B cell (primary cell): ENCODE measurements at regions not wholly inside any gene's neighbourhood (a gene's known extent, or its start where the extent isn't known, plus 50 kb on each side); places are given as distances from the start of the nearest gene placed in this dataset.

Experiments used
- ATAC-seq: fragments of 200-7000 bp; cut with Tn5 transposase; one replicate; pipeline ENCODE4 v1.10.0; 2021; ENCODE audit warnings: low read depth, mild to moderate bottlenecking, moderate number of reproducible peaks, moderate library complexity
- CTCF ChIA-PET: fragments of 350-600 bp; sonication (Branson Sonifier 250); formaldehyde crosslinking; loops from one replicate; lab custom pipeline; 2021; ENCODE audit warnings: antibody characterized with exemption, inconsistent platforms; lab: Charles Lee
- POLR2A ChIA-PET: fragments of 350-600 bp; sonication (Branson Sonifier 250); formaldehyde crosslinking; loops from one replicate; lab custom pipeline; 2021; ENCODE audit warnings: antibody characterized with exemption; lab: Charles Lee
- DNase-seq: peaks from one replicate; pipeline ENCODE4 v3.0.0; 2013
- H2AFZ ChIP-seq: 2 replicates; pipeline ENCODE4 v1.6.1; 2012; ENCODE audit warnings: mild to moderate bottlenecking, low read depth, low read length; ENCODE audit not compliant: insufficient read depth, poor library complexity, severe bottlenecking
- H3K27ac ChIP-seq, 2 donors: 1 replicate in 1 of 2; 2 replicates in 1 of 2; pipeline ENCODE4 v1.5.1; 2012 to 2013; ENCODE audit warnings: low read length in 2 of 2, mild to moderate bottlenecking in 2 of 2, moderate library complexity in 1 of 2
- H3K27me3 ChIP-seq, 4 experiments: fragments of 200-600 bp in 1 of 4; sonication (generic) in 1 of 4; replicated peaks in 1 of 4; 1 replicate in 2 of 4; 2 replicates in 2 of 4; pipeline versions ENCODE4 v1.6.1 to v1.7.0; 2013 to 2016; ENCODE audit warnings: low read length in 3 of 4, mild to moderate bottlenecking in 2 of 4, mixed read lengths in 1 of 4, moderate library complexity in 1 of 4; ENCODE audit not compliant: insufficient read depth in 4 of 4, control insufficient read depth in 3 of 4; ENCODE audit errors: control extremely low read depth in 1 of 4
- H3K36me3 ChIP-seq, 2 experiments: replicated peaks in 1 of 2; 1 replicate in 1 of 2; 2 replicates in 1 of 2; pipeline versions ENCODE4 v1.6.1 to v1.7.1; 2013; ENCODE audit warnings: low read length in 1 of 2; ENCODE audit not compliant: insufficient read depth in 2 of 2, control insufficient read depth in 1 of 2; ENCODE audit errors: control extremely low read depth in 1 of 2, extremely low read depth in 1 of 2
- H3K4me1 ChIP-seq, 2 donors: fragments of 200-600 bp in 1 of 2; sonication (generic) in 1 of 2; 1 replicate in 1 of 2; 2 replicates in 1 of 2; pipeline versions ENCODE4 v1.5.1 to v1.6.1; 2013 to 2017; ENCODE audit warnings: low read length in 2 of 2; ENCODE audit not compliant: control insufficient read depth in 2 of 2, insufficient read depth in 2 of 2
- H3K4me2 ChIP-seq: replicated peaks from 2 replicates; pipeline ENCODE3; 2012; ENCODE audit warnings: mild to moderate bottlenecking, low read depth, low read length; ENCODE audit not compliant: poor library complexity, severe bottlenecking
- H3K4me3 ChIP-seq, 5 experiments: fragments of 200-600 bp in 1 of 5; sonication (generic) in 1 of 5; 1 replicate in 3 of 5; 2 replicates in 2 of 5; pipeline versions ENCODE4 v1.5.1 to v1.7.0; 2011 to 2016; ENCODE audit warnings: low read length in 4 of 5, mild to moderate bottlenecking in 4 of 5, low read depth in 2 of 5, control low read depth in 1 of 5, moderate library complexity in 1 of 5; ENCODE audit not compliant: insufficient read depth in 1 of 5; ENCODE audit errors: control extremely low read depth in 1 of 5, extremely low read depth in 1 of 5
- H3K79me2 ChIP-seq: fragments of 200-600 bp; sonication (generic); one replicate; pipeline ENCODE4 v1.6.0; 2016; ENCODE audit warnings: low read length; ENCODE audit not compliant: control insufficient read depth, insufficient read depth
- H3K9ac ChIP-seq: fragments of 200-600 bp; sonication (generic); 2 replicates; pipeline ENCODE4 v1.6.1; 2017; ENCODE audit warnings: mild to moderate bottlenecking, low read length, moderate library complexity
- H3K9me3 ChIP-seq, 3 donors: one replicate each; pipeline versions ENCODE4 v1.6.1 to v1.7.1; 2013; ENCODE audit warnings: low read length in 2 of 3; ENCODE audit not compliant: control insufficient read depth in 2 of 3, insufficient read depth in 1 of 3; ENCODE audit errors: control extremely low read depth in 1 of 3
- H4K20me1 ChIP-seq: 2 replicates; pipeline ENCODE4 v1.6.0; 2012; ENCODE audit warnings: mild to moderate bottlenecking, low read length; ENCODE audit not compliant: insufficient read depth, control insufficient read depth, poor library complexity, severe bottlenecking
- H3K27ac Mint-ChIP-seq: one replicate; pipeline ENCODE4 v1.8.0; 2021; ENCODE audit warnings: mixed read lengths
- H3K27me3 Mint-ChIP-seq: one replicate; pipeline ENCODE4 v1.8.0; 2021; ENCODE audit warnings: mixed read lengths
- H3K4me1 Mint-ChIP-seq: one replicate; pipeline ENCODE4 v1.8.0; 2021; ENCODE audit warnings: mixed read lengths
- H3K4me3 Mint-ChIP-seq: one replicate; pipeline ENCODE4 v1.8.0; 2021; ENCODE audit warnings: mixed read lengths
- H3K9me3 Mint-ChIP-seq: one replicate; pipeline ENCODE4 v1.8.0; 2022; ENCODE audit warnings: mixed read lengths; ENCODE audit not compliant: insufficient read depth
- CTCF ChIP-seq: fragments of 200-600 bp; IDR thresholded peaks from one replicate; pipeline ENCODE4 v1.8.0; 2022; ENCODE audit warnings: antibody characterized with exemption, mild to moderate bottlenecking
- EZH2 ChIP-seq: IDR thresholded peaks from 2 replicates; pipeline ENCODE4 v1.6.1; 2012; ENCODE audit warnings: borderline replicate concordance, low read depth, mild to moderate bottlenecking, moderate library complexity, low read length; ENCODE audit not compliant: insufficient read depth, poor library complexity, severe bottlenecking
- WGBS: methylation state at CpG from one replicate; pipeline ENCODE4 v1.1.5; 2013; ENCODE audit warnings: missing lambda C conversion rate; ENCODE audit not compliant: insufficient coverage; 5-methylcytosine and 5-hydroxymethylcytosine counted together
- intact Hi-C: fragments of 100-400 bp; cut with micrococcal nuclease; formaldehyde crosslinking; loops from one replicate; pipeline ENCODE4 v1.10.0; 2022

- no peak overlapping the region for H3K27ac Mint-ChIP-seq
- WGBS: 82% methylated on average over 3 of the region's 3 CpGs
- H3K27me3 Mint-ChIP-seq: peaks cover 8% of the 10 kb centered on the region
- TF ChIP-seq EZH2 (no peak), CTCF (no peak)
- Histone ChIP-seq H3K79me2 (no peaks in the 10 kb centered on the region), H3K9me3 (peaks cover 0 to 11% (median 4%) of the 10 kb centered on the region in 3 donors), H3K9ac (no peak overlapping the region), H2AFZ (no peak overlapping the region), H3K27ac (no peak overlapping the region), H3K4me1 (no peaks in the 10 kb centered on the region), H3K4me2 (no peak overlapping the region), H4K20me1 (no peaks in the 10 kb centered on the region), H3K4me3 (no peak overlapping the region), H3K27me3 (peaks cover 0 to 8% (median 0%) of the 10 kb centered on the region in 4 experiments), H3K36me3 (no peaks in the 10 kb centered on the region)
- peaks cover 3% of the 10 kb centered on the region for H3K9me3 Mint-ChIP-seq
- ChIA-PET CTCF (no interaction called here), POLR2A (no interaction called here)
- ATAC-seq: no peak
- intact Hi-C loops: no loop called here
- H3K4me3 Mint-ChIP-seq: no peak overlapping the region
- H3K4me1 Mint-ChIP-seq: no peaks in the 10 kb centered on the region
- DNase-seq: no peak
These were observed 72.1 kb upstream of the SIM2 start for GRCh38 chr21:36626791-36627190.

- no peak for DNase-seq
- H3K27ac Mint-ChIP-seq: no peak overlapping the region
- H3K79me2 ChIP-seq: no peaks in the 10 kb centered on the region
- H4K20me1 ChIP-seq: no peaks in the 10 kb centered on the region
- H3K36me3 ChIP-seq: no peaks in the 10 kb centered on the region
- H3K27me3 Mint-ChIP-seq: peaks cover 8% of the 10 kb centered on the region
- H2AFZ ChIP-seq: no peak overlapping the region
- H3K4me3 ChIP-seq: no peak overlapping the region
- CTCF ChIA-PET: no interaction called here
- no peak overlapping the region for H3K27ac ChIP-seq
- intact Hi-C loops: no loop called here
- TF ChIP-seq EZH2: no peak
- no peak for TF ChIP-seq CTCF
- peaks cover 0 to 11% (median 4%) of the 10 kb centered on the region in 3 donors for H3K9me3 ChIP-seq
- H3K4me3 Mint-ChIP-seq: no peak overlapping the region
- POLR2A ChIA-PET: no interaction called here
- ATAC-seq: no peak
- H3K27me3 ChIP-seq: peaks cover 0 to 8% (median 0%) of the 10 kb centered on the region in 4 experiments
- H3K4me1 ChIP-seq: no peaks in the 10 kb centered on the region
- H3K9me3 Mint-ChIP-seq: peaks cover 3% of the 10 kb centered on the region
- no peaks in the 10 kb centered on the region for H3K4me1 Mint-ChIP-seq
- no peak overlapping the region for H3K4me2 ChIP-seq
- H3K9ac ChIP-seq: no peak overlapping the region
- WGBS: no CpG with 5 or more reads among the region's 5 CpGs
These were observed 71.7 kb upstream of the SIM2 start for GRCh38 chr21:36627242-36627641.
